ENCODE measurements at regions not wholly inside any gene's neighbourhood (a gene's known extent, or its start where the extent isn't known, plus 50 kb on each side); places are given as distances from the start of the nearest gene placed in this dataset.

GRCh38 chr3:44048949-44049348 is 192.7 kb upstream of the TOPAZ1 start:
- CTCF ChIA-PET = no interaction called here
- no peak overlapping the region for H3K27ac ChIP-seq (ENCODE audit: low read length)
- DNase-seq (ENCODE audit: low read depth, low spot score) = no peak
- no peaks in the 10 kb centered on the region for H3K27me3 ChIP-seq (ENCODE audit: control insufficient read depth, insufficient read depth, low read length)
- no peak overlapping the region for H3K4me3 ChIP-seq (ENCODE audit: low read depth in 2 of 2, low read length in 2 of 2)
- in situ Hi-C loops (cut with HindIII; ENCODE audit: low pct_unique_long_range_greater_than_20kb, low sequenced_read_pairs) (no loop called here), intact Hi-C loops (cut with micrococcal nuclease; ENCODE audit: unreplicated experiment) (no loop called here)
- H3K9me3 ChIP-seq (ENCODE audit: control insufficient read depth, insufficient read depth, low read depth, low read length) = no peaks in the 10 kb centered on the region
- POLR2A ChIA-PET = no interaction called here
- H3K4me1 ChIP-seq (ENCODE audit: control insufficient read depth, insufficient read depth, low read length) = no peaks in the 10 kb centered on the region
- no peak for ATAC-seq
- BruUV-seq (replicated peaks) = no TSS peak
- no peaks in the 10 kb centered on the region for H3K36me3 ChIP-seq (ENCODE audit: control insufficient read depth, insufficient read depth, low read length)
- no peak for TF ChIP-seq CTCF (IDR thresholded peaks at IDR 0.05)
- TF ChIP-seq POLR2AphosphoS5 (IDR thresholded peaks at IDR 0.05; ENCODE audit: low read depth, low read length) = no peak
- no peak for TF ChIP-seq REST (IDR thresholded peaks at IDR 0.05; ENCODE audit: insufficient read depth in 1 of 2, low read depth in 2 of 2, low read length in 1 of 2)
- no peak for TF ChIP-seq TCF7L2 (IDR thresholded peaks at IDR 0.05; ENCODE audit: low read depth, low read length)
- TF ChIP-seq SIN3A (IDR thresholded peaks at IDR 0.05; ENCODE audit: borderline replicate concordance, insufficient read depth, low read depth, low read length) = no peak

GRCh38 chr3:44050101-44050500 is 191.6 kb upstream of the TOPAZ1 start:
- Histone ChIP-seq H3K27me3 (ENCODE audit: control insufficient read depth, insufficient read depth, low read length) (no peaks in the 10 kb centered on the region), H3K4me1 (ENCODE audit: control insufficient read depth, insufficient read depth, low read length) (no peaks in the 10 kb centered on the region), H3K9me3 (ENCODE audit: control insufficient read depth, insufficient read depth, low read depth, low read length) (no peaks in the 10 kb centered on the region), H3K27ac (ENCODE audit: low read length) (no peak overlapping the region), H3K36me3 (ENCODE audit: control insufficient read depth, insufficient read depth, low read length) (no peaks in the 10 kb centered on the region), H3K4me3 (ENCODE audit: low read depth in 2 of 2, low read length in 2 of 2) (no peak overlapping the region)
- DNase-seq (ENCODE audit: low read depth, low spot score) (no peak), ATAC-seq (no peak)
- intact Hi-C loops (cut with micrococcal nuclease; ENCODE audit: unreplicated experiment) (no loop called here), in situ Hi-C loops (cut with HindIII; ENCODE audit: low pct_unique_long_range_greater_than_20kb, low sequenced_read_pairs) (no loop called here)
- BruUV-seq (replicated peaks) = no TSS peak
- POLR2A ChIA-PET = no interaction called here
- CTCF ChIA-PET = no interaction called here
- TF ChIP-seq SIN3A (IDR thresholded peaks at IDR 0.05; ENCODE audit: borderline replicate concordance, insufficient read depth, low read depth, low read length) = no peak
- no peak for TF ChIP-seq REST (IDR thresholded peaks at IDR 0.05; ENCODE audit: insufficient read depth in 1 of 2, low read depth in 2 of 2, low read length in 1 of 2)
- no peak for TF ChIP-seq TCF7L2 (IDR thresholded peaks at IDR 0.05; ENCODE audit: low read depth, low read length)
- no peak for TF ChIP-seq POLR2AphosphoS5 (IDR thresholded peaks at IDR 0.05; ENCODE audit: low read depth, low read length)
- TF ChIP-seq CTCF (IDR thresholded peaks at IDR 0.05) = no peak

Data from Panc1 (cell line).